ENCODE measurements at regions not wholly inside any gene's neighbourhood (a gene's known extent, or its start where the extent isn't known, plus 50 kb on each side); places are given as distances from the start of the nearest gene placed in this dataset.

- no peak for TF ChIP-seq CTCF (IDR thresholded peaks at IDR 0.05)
- no peak for TF ChIP-seq POLR2A (IDR thresholded peaks at IDR 0.05)
Observed at GRCh38 chr5:30540150-30540549, 653.3 kb upstream of the CDH6 start.

Data from ovary (tissue), 3 donors.